ENCODE measurements at regions not wholly inside any gene's neighbourhood (a gene's known extent, or its start where the extent isn't known, plus 50 kb on each side); places are given as distances from the start of the nearest gene placed in this dataset.

DNA sequence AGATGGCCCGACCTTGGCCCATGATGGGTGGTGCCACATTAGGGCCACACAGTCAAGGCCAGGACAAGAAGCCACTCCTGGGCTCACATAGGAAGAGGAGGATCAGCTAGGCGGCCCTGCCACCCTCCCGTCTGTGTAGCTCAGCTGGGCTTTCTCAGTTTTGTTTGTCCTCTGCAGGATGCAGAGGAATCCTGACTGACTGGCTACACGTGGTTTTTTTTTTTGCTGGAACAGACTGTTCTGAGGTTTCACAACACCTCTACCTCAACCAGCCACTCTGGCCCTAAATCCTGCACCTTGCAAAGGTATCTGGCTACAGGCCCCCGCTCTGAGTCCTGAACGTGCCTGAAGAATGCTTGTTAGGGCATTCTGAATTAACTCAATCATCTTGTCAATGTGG lies 88.3 kb upstream of the MSX2 start:
- TF ChIP-seq CTCF (IDR thresholded peaks at IDR 0.05) = no peak
- TF ChIP-seq POLR2A (IDR thresholded peaks at IDR 0.05) = no peak

All from gastroesophageal sphincter (tissue), 3 donors.